ENCODE measurements at regions not wholly inside any gene's neighbourhood (a gene's known extent, or its start where the extent isn't known, plus 50 kb on each side); places are given as distances from the start of the nearest gene placed in this dataset.
"Not testable (repeated sequence)": the region's sequence is repeated elsewhere in the genome, so short reads cannot be mapped to it uniquely, and the experiment has no call there.

- TF ChIP-seq CTCF (IDR thresholded peaks at IDR 0.05; ENCODE audit: borderline replicate concordance, insufficient read depth, low read depth, low read length) = no peak
- no peak overlapping the region for H3K4me3 ChIP-seq (ENCODE audit: low read depth, low read length)
Observed at GRCh38 chr13:50425772-50426171, 410.5 kb downstream of the KCNRG start.

GRCh38 chr13:50426927-50427326 lies 411.7 kb downstream of the KCNRG start:
- no peak overlapping the region for H3K4me3 ChIP-seq (ENCODE audit: low read depth, low read length)
- no peak for TF ChIP-seq CTCF (IDR thresholded peaks at IDR 0.05; ENCODE audit: borderline replicate concordance, insufficient read depth, low read depth, low read length)

- H3K4me3 ChIP-seq (ENCODE audit: low read depth, low read length) = not testable (repeated sequence)
Observed at GRCh38 chr13:50427511-50427910, 412.3 kb downstream of the KCNRG start.

GRCh38 chr13:50428183-50428877 lies 413.1 kb downstream of the KCNRG start:
- no peak for TF ChIP-seq CTCF (IDR thresholded peaks at IDR 0.05; ENCODE audit: borderline replicate concordance, insufficient read depth, low read depth, low read length)
- H3K4me3 ChIP-seq (ENCODE audit: low read depth, low read length) = no peak overlapping the region

- no peak for TF ChIP-seq CTCF (IDR thresholded peaks at IDR 0.05; ENCODE audit: borderline replicate concordance, insufficient read depth, low read depth, low read length)
- H3K4me3 ChIP-seq (ENCODE audit: low read depth, low read length) = no peak overlapping the region
Observed at GRCh38 chr13:50435011-50435410, 408.5 kb downstream of the DLEU7 start.

GRCh38 chr13:50437252-50437651 lies 406.2 kb downstream of the DLEU7 start:
- H3K4me3 ChIP-seq (ENCODE audit: low read depth, low read length) = no peak overlapping the region
- TF ChIP-seq CTCF (IDR thresholded peaks at IDR 0.05; ENCODE audit: borderline replicate concordance, insufficient read depth, low read depth, low read length) = no peak

GRCh38 chr13:50438351-50438750 lies 405.1 kb downstream of the DLEU7 start:
- H3K4me3 ChIP-seq (ENCODE audit: low read depth, low read length) = no peak overlapping the region
- TF ChIP-seq CTCF (IDR thresholded peaks at IDR 0.05; ENCODE audit: borderline replicate concordance, insufficient read depth, low read depth, low read length) = no peak
